AG10803 (cell line): ENCODE measurements at regions not wholly inside any gene's neighbourhood (a gene's known extent, or its start where the extent isn't known, plus 50 kb on each side); places are given as distances from the start of the nearest gene placed in this dataset.

Experiments used
- DNase-seq: peaks from one replicate; pipeline ENCODE4 v3.0.0; 2010; ENCODE audit warnings: low read depth
- H3K4me3 ChIP-seq: 2 replicates; pipeline ENCODE4 v1.5.1; 2011; ENCODE audit warnings: mild to moderate bottlenecking, low read length, control low read depth
- TF ChIP-seq, protein P1 (sequence below): conservative IDR thresholded peaks from 2 replicates; pipeline ENCODE4 v1.5.1; 2011; ENCODE audit warnings: mild to moderate bottlenecking, low read length, control low read depth, inconsistent platforms

DNA sequence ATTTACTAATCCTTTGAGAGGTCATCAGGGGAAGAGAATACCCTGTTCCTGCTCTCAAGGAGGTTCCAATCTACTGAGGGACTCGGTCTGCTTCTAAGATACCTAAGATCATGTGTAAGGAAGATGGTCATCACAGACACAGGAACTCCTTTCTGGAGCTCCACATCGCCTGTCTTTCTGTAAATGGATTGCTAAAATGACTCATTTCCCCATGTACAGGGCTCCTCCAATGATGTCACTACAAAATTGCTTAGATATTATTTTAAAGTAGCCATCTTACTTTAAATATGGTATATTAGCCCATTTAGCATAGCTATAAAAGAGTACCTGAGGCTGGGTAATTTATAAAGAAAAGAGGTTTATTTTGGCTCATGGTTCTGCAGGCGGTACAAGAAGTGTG lies 206.1 kb upstream of the PROK2 start:
- DNase-seq = no peak
- TF ChIP-seq, protein P1, sequence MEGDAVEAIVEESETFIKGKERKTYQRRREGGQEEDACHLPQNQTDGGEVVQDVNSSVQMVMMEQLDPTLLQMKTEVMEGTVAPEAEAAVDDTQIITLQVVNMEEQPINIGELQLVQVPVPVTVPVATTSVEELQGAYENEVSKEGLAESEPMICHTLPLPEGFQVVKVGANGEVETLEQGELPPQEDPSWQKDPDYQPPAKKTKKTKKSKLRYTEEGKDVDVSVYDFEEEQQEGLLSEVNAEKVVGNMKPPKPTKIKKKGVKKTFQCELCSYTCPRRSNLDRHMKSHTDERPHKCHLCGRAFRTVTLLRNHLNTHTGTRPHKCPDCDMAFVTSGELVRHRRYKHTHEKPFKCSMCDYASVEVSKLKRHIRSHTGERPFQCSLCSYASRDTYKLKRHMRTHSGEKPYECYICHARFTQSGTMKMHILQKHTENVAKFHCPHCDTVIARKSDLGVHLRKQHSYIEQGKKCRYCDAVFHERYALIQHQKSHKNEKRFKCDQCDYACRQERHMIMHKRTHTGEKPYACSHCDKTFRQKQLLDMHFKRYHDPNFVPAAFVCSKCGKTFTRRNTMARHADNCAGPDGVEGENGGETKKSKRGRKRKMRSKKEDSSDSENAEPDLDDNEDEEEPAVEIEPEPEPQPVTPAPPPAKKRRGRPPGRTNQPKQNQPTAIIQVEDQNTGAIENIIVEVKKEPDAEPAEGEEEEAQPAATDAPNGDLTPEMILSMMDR = no peak

DNA sequence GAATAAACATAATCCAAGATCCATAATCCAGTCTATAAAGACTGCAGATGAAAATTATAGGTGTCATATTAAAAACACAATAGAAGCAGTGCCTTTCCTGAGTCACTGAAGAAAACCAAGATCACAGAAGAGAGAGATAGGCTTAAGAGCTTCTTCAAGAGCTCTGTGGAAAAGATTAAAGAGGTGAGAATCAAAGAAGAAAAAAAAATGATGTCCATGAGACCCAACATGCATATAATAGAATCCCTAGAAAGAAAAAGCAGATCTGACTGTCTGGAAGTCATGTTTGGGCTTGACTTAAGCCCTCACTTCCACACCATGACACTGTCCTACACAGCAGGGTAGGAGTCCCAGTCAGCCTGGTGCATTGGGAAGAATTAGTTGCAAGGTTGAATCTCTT lies 205.6 kb upstream of the PROK2 start:
- DNase-seq = no peak
- TF ChIP-seq, protein P1 = no peak
- no peak overlapping the region for H3K4me3 ChIP-seq

More for the DNA sequence above, 206.1 kb upstream of the PROK2 start:
- no peak overlapping the region for H3K4me3 ChIP-seq

DNA sequence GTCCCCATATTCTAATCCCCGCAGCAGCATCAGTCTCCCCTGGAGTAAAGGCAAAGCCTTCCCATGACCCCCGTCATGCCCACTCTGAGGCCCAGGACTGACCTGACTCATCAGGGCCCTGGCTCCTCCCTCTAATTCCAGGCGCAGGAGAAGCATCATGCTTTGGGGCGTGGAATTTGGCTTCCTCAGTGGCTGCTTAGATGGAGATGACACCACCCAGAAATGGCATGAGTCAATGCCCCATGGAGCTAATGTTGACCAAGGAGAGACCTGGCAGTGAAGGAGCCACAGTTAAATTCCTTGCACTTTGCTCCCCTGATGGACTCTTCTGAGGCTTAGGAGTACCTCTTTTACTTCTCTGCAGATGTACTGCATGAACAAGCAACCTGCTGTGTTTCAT lies 204.2 kb upstream of the PROK2 start:
- TF ChIP-seq, protein P1 = no peak
- no peak overlapping the region for H3K4me3 ChIP-seq
- peak; percentile 68 for DNase-seq

DNA sequence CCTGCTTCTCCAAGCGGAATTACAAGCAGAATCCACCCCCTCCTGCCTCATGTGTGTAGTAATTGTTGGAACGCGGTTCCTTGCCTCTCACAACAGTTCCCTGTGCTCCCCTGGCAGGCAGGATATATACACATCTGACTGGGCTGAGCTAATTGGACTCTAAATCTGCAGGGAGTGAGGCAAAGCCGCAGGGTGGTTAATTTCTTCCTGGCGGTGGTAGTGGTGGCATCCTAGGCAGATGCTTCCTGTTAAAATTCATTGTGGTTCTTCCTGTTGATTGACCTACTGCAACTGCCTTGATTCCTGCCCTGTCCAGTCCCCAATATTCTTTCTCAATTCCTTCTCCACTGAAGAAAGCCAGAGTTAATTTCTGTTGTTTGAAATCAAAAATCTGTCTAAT lies 202.9 kb upstream of the PROK2 start:
- peak; percentile 81 for DNase-seq
- TF ChIP-seq, protein P1 = no peak
- H3K4me3 ChIP-seq = no peak overlapping the region

DNA sequence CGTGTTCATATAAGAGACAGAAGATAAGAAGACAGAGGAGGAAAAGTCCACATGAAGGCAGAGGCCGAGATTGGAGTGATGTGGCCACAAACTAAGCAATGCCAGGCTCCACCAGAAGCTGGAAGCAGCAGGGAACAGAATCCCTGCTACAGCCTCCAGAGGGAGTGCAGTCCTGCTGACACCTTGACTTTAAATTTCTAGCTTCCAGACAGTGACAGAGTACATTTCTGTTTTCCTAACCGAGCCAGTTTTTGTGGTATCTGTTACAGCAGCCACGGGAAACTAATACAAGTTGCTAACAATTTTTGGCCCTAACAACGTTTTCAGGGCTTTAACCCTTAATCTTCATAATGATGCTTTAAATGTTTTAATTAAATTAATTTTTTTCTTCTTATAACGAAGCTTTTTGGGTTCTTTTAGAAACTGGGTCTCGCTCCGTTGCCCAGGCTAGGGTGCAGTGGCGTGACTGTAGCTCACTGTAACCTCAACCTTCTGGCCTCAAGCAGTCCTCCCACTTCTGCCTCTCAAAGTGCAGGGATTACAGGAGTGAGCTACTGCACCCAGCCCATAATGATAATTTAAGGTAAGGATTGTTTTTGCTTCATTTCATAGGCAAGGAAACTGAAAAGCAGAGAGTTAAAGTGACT lies 202.3 kb upstream of the PROK2 start:
- H3K4me3 ChIP-seq = no peak overlapping the region
- TF ChIP-seq, protein P1 = peak; percentile 48
- no peak for DNase-seq

DNA sequence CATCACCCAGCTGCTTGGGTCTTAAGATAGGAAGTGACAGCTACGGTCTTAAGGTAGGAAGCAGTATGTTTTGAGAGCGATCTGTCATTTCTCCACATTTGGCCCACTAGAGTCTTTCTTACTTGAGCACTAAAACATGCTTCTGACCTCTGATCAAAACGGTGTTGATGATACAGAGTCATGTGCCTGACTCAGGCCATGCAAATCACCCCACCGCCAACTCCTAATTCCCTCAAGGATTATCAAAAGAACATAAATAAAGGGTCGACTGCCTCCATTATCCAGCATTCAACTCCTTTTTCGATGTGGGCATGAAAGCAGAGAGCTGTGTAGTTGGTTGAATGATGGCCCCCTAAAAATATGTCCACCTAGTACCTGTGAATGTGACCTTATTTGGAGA lies 201.7 kb upstream of the PROK2 start:
- no peak overlapping the region for H3K4me3 ChIP-seq
- TF ChIP-seq, protein P1 = no peak
- DNase-seq = no peak

DNA sequence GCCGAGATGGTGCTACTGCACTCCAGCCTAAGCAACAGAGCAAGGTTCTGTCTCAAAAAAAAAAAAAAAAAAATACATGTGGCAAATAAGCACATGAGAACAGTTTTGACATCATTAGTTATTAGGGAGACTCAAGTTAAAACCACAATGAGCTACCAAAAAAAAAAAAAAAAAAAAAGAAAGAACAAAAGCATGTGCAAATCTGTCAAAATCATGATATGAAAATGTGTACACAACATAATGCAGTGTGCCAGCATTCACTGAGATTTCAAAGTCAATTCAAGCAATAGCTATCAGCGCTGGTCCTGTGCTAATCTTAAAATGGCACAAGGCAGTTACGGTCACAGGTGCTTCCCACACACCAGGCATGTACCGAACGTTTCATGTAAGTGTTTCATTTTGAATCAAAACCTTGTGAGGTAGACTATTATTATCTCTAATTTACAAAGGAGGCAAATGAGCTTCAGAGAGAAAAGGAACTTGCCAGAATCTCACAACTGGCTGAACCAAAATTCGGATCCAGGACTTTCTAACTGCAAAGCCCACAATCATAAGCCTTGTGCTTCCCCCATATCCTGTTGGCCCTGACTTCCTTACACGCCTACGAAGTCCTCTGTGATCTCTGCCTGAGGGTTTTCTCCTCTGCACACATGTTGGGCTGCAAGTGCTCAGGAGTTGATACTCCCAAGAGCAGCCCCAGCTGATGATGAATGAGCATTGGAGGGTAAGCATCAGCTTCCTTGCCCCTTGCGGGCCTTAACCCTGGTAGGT lies 200.1 kb upstream of the PROK2 start:
- no peak overlapping the region for H3K4me3 ChIP-seq
- DNase-seq = no peak
- TF ChIP-seq, protein P1 = no peak
